Keratinocyte (primary cell): ENCODE measurements at regions not wholly inside any gene's neighbourhood (a gene's known extent, or its start where the extent isn't known, plus 50 kb on each side); places are given as distances from the start of the nearest gene placed in this dataset.

Experiments used
- CTCF ChIP-seq, 3 experiments: IDR thresholded peaks in 1 of 3; conservative IDR thresholded peaks in 1 of 3; optimal IDR thresholded peaks in 1 of 3; 2 replicates in 2 of 3; 3 replicates in 1 of 3; pipeline versions ENCODE3 to v1.5.1; 2011; ENCODE audit warnings: low read length in 3 of 3, mild to moderate bottlenecking in 3 of 3, moderate library complexity in 2 of 3, control low read depth in 1 of 3, inconsistent platforms in 1 of 3; ENCODE audit not compliant: insufficient read depth in 2 of 3; ENCODE audit errors: extremely low read depth in 1 of 3
- EZH2 ChIP-seq: IDR thresholded peaks from one replicate; pipeline ENCODE4 v1.6.1; 2012; ENCODE audit warnings: inconsistent platforms, mild to moderate bottlenecking, low read length, moderate library complexity

GRCh38 chr5:155127552-155127951 lies 114.0 kb downstream of the KIF4B start:
- TF ChIP-seq CTCF (optimal IDR thresholded peaks at IDR 0.05 in 1 of 3, IDR thresholded peaks at IDR 0.05 in 1 of 3, conservative IDR thresholded peaks at IDR 0.05 in 1 of 3; ENCODE audit: extremely low read depth in 1 of 3, insufficient read depth in 2 of 3, low read length in 3 of 3) (no peak), EZH2 (no peak)
